OCI-M2 (cell line): ENCODE measurements at regions not wholly inside any gene's neighbourhood (a gene's known extent, or its start where the extent isn't known, plus 50 kb on each side); places are given as distances from the start of the nearest gene placed in this dataset.

Experiments used
- DNase-seq: peaks from one replicate; lab custom pipeline; 2025; ENCODE audit not compliant: unreplicated experiment; lab: John Stamatoyannopoulos, UW

- DNase-seq: no peak
Measured at GRCh38 chr10:83233691-83234090, 905.6 kb upstream of the GHITM start.

- DNase-seq: no peak
Measured at GRCh38 chr10:83248106-83248631, 891.1 kb upstream of the GHITM start.

DNA sequence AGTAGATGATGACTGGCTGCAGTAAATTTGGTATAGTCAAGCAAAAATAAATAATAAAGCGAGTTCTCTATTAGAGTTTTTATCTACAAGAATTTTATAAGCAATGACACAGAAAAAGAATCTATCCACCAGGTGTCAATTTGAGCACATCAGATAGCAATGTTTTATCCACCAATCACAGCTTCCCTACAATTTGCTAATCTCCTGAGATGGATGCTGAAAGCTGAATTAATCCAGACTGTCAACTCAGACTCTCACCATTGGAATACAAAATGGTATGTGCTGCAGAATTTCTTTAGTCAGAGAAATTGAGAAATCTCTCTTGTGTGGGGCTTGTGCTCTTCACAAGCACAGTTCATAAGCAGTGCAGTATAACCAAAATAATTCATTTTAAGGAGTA lies 888.9 kb upstream of the GHITM start:
- no peak for DNase-seq

- no peak for DNase-seq
Measured at GRCh38 chr10:83252169-83252568, 887.1 kb upstream of the GHITM start.

GRCh38 chr10:83252596-83252995 lies 886.7 kb upstream of the GHITM start:
- DNase-seq: no peak

- no peak for DNase-seq
Measured at GRCh38 chr10:83253011-83253671, 886.2 kb upstream of the GHITM start.

GRCh38 chr10:83254698-83255097 lies 884.6 kb upstream of the GHITM start:
- no peak for DNase-seq

DNA sequence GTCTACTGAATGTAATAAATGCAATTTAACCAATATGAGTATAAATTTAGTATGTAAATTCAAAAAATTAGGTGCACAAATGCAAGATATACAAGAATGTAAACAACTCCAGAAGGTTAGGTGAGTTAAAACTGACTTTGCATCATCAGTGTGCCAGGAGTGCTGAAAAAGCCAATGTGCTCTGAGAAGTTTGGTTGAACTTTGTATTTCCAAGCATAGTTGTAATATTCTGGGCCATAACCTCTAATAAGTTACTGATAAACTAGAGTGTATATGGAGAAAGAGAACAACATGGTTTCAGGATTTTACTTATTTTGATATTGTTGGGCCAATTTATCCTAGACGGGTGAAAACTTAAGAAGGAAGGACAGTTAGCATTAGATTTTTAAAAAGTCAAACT lies 876.9 kb upstream of the GHITM start:
- no peak for DNase-seq

DNA sequence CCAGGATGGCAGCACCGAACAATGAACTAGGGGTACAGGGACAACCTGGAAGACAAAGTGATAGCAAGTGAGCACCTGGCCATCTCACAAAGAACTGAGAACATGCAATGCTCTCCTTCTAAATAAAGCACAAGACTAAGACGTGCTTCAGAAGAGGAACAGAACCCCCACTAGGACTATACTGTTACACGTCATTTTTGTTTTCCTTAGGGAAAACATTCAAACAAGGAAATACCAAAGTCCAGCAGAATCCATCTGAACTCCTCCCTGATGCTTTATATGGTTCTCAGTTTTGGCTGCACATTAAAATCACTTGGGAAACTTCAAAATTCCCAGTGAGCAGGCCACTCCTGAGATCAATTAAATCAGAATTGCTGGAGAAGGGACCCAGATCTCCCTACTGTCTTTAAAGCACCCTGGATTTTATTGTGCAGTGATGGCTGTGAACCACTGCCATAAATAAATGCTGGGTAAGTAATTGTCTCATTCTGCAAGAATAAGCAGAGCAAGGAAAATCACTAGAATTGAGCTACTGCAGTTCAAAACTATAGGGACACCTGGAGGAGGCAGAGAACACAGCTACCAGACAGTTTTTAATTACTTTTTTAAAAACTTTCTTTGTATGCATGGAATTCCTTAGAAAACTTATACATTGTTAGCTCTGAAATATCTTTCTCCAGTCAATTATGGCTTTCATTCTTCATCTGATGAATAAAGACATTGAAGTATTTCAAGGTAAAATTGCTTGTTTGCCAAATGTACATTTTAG lies 866.5 kb upstream of the GHITM start:
- DNase-seq: no peak

- no peak for DNase-seq
Measured at GRCh38 chr10:83274088-83274487, 865.2 kb upstream of the GHITM start.

GRCh38 chr10:83276971-83277370 lies 862.3 kb upstream of the GHITM start:
- DNase-seq: no peak

- no peak for DNase-seq
Measured at GRCh38 chr10:83283151-83283550, 856.2 kb upstream of the GHITM start.

- no peak for DNase-seq
Measured at GRCh38 chr10:83287374-83287773, 851.9 kb upstream of the GHITM start.

- DNase-seq: no peak
Measured at GRCh38 chr10:83289373-83289772, 849.9 kb upstream of the GHITM start.

- DNase-seq: no peak
Measured at GRCh38 chr10:83289948-83290347, 849.4 kb upstream of the GHITM start.

DNA sequence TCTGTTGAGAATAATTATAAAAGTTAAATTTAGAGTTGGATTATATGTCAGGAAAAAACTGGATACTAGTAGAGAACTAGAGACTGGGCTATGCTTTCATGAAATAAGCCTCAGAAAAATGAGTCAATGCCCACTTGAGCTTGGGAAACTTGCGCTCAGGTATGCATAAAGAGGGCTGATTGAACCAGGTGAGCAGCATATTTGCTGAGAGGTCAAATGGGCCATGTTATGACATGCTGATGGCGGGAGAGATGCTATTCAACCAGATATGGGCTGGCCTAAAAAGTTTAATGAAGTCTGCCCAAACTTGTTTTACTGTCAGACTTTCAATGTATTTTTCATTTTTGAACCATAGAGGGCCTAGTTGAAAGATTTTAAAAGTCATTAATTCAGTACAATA lies 837.6 kb upstream of the GHITM start:
- no peak for DNase-seq

DNA sequence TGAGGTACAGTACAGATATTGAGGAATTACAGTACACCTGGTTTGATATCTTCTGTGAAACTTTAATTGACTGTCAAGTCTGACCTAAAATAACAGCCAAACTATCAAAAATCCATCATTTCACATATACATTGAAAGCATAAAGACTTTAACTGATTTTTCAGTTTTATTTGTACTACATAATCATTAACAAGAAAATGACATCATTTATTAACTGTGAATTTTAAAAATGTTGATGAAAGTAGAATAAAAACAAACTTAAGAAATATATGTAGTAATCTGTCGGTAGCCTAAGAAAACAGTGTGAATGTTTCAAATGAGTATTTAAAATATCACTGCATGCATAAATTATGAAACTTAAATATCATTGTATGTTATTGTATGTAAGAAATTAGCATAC lies 836.7 kb upstream of the GHITM start:
- no peak for DNase-seq

DNA sequence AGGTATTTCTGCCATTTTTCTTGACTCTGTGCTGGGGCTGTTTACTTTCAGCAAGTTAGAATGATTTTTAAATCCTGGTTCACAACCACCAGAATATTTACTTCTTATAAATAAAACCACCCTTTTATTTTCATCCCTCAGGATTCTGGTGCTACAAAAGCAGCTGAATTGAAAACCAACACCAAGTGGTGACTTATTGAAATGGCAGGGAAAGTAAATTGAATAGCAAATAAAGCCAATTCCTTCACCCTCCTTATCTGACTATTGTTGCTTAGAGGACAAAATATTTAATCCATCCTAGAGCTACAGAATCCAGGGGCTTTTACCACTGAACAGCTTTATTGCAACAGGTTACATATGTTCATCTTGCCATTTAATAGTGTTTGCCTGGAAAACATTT lies 828.6 kb upstream of the GHITM start:
- no peak for DNase-seq

DNA sequence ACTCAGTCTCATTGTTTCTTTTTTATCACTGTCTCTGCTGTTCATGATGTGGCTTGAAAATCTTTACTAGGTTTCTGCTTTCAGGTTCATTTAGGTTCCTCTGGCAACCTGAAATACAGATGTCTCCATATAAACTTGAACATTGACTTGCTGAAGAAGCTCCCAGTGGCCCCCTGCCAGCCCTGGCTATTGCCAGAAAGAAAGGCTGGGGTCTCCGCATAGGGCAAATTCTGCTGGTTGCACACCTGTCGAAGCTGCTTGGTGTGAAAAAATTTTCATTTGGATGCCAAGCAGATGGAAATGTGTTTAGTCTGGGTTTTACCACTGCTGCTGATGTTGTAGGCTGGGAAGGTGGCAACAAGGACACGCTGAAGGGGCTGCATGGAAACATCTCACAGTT lies 826.7 kb upstream of the GHITM start:
- no peak for DNase-seq

GRCh38 chr10:83332690-83333089 lies 806.6 kb upstream of the GHITM start:
- no peak for DNase-seq

DNA sequence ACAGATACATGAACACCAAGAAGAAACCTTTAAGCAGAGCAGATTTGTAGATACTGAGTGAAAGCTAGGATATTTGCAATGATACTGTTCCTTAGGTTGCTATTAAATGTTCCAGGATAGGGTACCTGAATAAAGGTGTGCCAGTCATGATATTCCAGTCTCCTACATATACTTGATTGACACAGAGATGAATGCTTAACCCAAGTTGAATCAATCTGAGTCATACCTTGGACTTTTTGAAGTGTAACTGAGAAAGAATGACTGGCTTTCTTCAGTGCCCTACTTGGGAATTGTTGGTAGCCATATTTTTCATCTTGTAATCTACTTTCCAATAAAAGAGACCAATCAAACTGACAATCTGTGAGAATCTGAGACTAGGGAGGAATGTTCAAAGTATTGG lies 805.7 kb upstream of the GHITM start:
- no peak for DNase-seq

GRCh38 chr10:83343676-83344075 lies 795.6 kb upstream of the GHITM start:
- DNase-seq: no peak
